ENCODE measurements at regions not wholly inside any gene's neighbourhood (a gene's known extent, or its start where the extent isn't known, plus 50 kb on each side); places are given as distances from the start of the nearest gene placed in this dataset.

- intact Hi-C loops (cut with DNase I), result no loop called here
These were observed 113.5 kb upstream of the RAB6C start for GRCh38 chr2:129865976-129866375.

GRCh38 chr2:129866391-129866790 is 113.1 kb upstream of the RAB6C start:
- Histone ChIP-seq H3K9me3 (no peaks in the 10 kb centered on the region), H3K4me1 (ENCODE audit: insufficient read depth) (no peaks in the 10 kb centered on the region), H3K27ac (no peak overlapping the region), H3K4me3 (no peak overlapping the region), H3K36me3 (no peaks in the 10 kb centered on the region), H3K27me3 (no peaks in the 10 kb centered on the region)
- intact Hi-C loops (cut with DNase I), result no loop called here
- 85 to 87% (median 86%) methylated on average over 3 of the region's 3 CpGs for WGBS, 3 donors
- DNase-seq, result no peak
- TF ChIP-seq CTCF (IDR thresholded peaks at IDR 0.05), result no peak
- no peak for TF ChIP-seq POLR2A (IDR thresholded peaks at IDR 0.05)
- TF ChIP-seq EP300 (IDR thresholded peaks at IDR 0.05), result no peak

More at GRCh38 chr2:129865976-129866375, 113.5 kb upstream of the RAB6C start:
- Histone ChIP-seq H3K4me1 (ENCODE audit: insufficient read depth) (no peaks in the 10 kb centered on the region), H3K27me3 (no peaks in the 10 kb centered on the region), H3K9me3 (no peaks in the 10 kb centered on the region), H3K4me3 (no peak overlapping the region), H3K36me3 (no peaks in the 10 kb centered on the region), H3K27ac (no peak overlapping the region)
- no peak for DNase-seq
- TF ChIP-seq EP300 (IDR thresholded peaks at IDR 0.05) (no peak), POLR2A (IDR thresholded peaks at IDR 0.05) (no peak), CTCF (IDR thresholded peaks at IDR 0.05) (no peak)
- WGBS, 3 donors, result 60 to 71% (median 61%) methylated on average over 11 of the region's 11 CpGs

DNA sequence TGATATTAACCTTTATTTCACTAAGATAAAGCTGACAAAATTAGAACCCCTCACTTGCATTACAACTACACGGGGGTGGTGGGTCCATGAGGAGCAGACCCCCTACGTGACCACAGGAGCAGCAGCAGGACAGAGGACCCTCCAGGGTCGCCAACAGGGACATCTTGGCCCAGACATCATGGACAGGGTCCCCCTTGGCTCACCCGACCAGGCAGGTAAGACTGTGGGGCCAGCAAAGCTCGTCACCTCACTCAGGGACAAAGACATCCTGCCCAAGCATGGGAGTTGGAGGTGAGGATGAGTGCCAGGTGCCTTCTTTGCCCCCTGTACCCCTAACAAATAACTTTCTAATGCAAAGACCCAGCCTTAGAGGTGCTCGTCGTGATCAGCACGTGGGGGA is 111.3 kb upstream of the RAB6C start:
- no peaks in the 10 kb centered on the region for H3K4me1 ChIP-seq (ENCODE audit: insufficient read depth)
- WGBS, 3 donors, result 70 to 80% (median 77%) methylated on average over 8 of the region's 8 CpGs
- intact Hi-C loops (cut with DNase I), result no loop called here
- TF ChIP-seq POLR2A (IDR thresholded peaks at IDR 0.05) (no peak), CTCF (IDR thresholded peaks at IDR 0.05) (no peak), EP300 (IDR thresholded peaks at IDR 0.05) (no peak)
- no peaks in the 10 kb centered on the region for H3K36me3 ChIP-seq
- no peaks in the 10 kb centered on the region for H3K27me3 ChIP-seq
- H3K4me3 ChIP-seq, result no peak overlapping the region
- no peak overlapping the region for H3K27ac ChIP-seq
- DNase-seq, result no peak
- no peaks in the 10 kb centered on the region for H3K9me3 ChIP-seq

- Histone ChIP-seq H3K27me3 (no peaks in the 10 kb centered on the region), H3K27ac (no peak overlapping the region), H3K9me3 (no peaks in the 10 kb centered on the region), H3K4me1 (ENCODE audit: insufficient read depth) (no peaks in the 10 kb centered on the region), H3K36me3 (no peaks in the 10 kb centered on the region), H3K4me3 (no peak overlapping the region)
- DNase-seq, result no peak
- WGBS, 3 donors, result 67 to 79% (median 74%) methylated on average over 4 of the region's 4 CpGs
- TF ChIP-seq EP300 (IDR thresholded peaks at IDR 0.05) (no peak), CTCF (IDR thresholded peaks at IDR 0.05) (no peak), POLR2A (IDR thresholded peaks at IDR 0.05) (no peak)
- intact Hi-C loops (cut with DNase I), result no loop called here
These were observed 108.7 kb upstream of the RAB6C start for GRCh38 chr2:129870685-129871241.

Measured in ovary (tissue), 7 donors.